B cell (primary cell): ENCODE measurements at regions not wholly inside any gene's neighbourhood (a gene's known extent, or its start where the extent isn't known, plus 50 kb on each side); places are given as distances from the start of the nearest gene placed in this dataset.

Experiments used
- ATAC-seq: fragments of 200-7000 bp; cut with Tn5 transposase; one replicate; pipeline ENCODE4 v1.10.0; 2021; ENCODE audit warnings: low read depth, mild to moderate bottlenecking, moderate number of reproducible peaks, moderate library complexity
- CTCF ChIA-PET: fragments of 350-600 bp; sonication (Branson Sonifier 250); formaldehyde crosslinking; loops from one replicate; lab custom pipeline; 2021; ENCODE audit warnings: antibody characterized with exemption, inconsistent platforms; lab: Charles Lee
- POLR2A ChIA-PET: fragments of 350-600 bp; sonication (Branson Sonifier 250); formaldehyde crosslinking; loops from one replicate; lab custom pipeline; 2021; ENCODE audit warnings: antibody characterized with exemption; lab: Charles Lee
- DNase-seq: peaks from one replicate; pipeline ENCODE4 v3.0.0; 2013
- H2AFZ ChIP-seq: 2 replicates; pipeline ENCODE4 v1.6.1; 2012; ENCODE audit warnings: mild to moderate bottlenecking, low read depth, low read length; ENCODE audit not compliant: insufficient read depth, poor library complexity, severe bottlenecking
- H3K27ac ChIP-seq, 2 donors: 1 replicate in 1 of 2; 2 replicates in 1 of 2; pipeline ENCODE4 v1.5.1; 2012 to 2013; ENCODE audit warnings: low read length in 2 of 2, mild to moderate bottlenecking in 2 of 2, moderate library complexity in 1 of 2
- H3K27me3 ChIP-seq, 4 experiments: fragments of 200-600 bp in 1 of 4; sonication (generic) in 1 of 4; replicated peaks in 1 of 4; 1 replicate in 2 of 4; 2 replicates in 2 of 4; pipeline versions ENCODE4 v1.6.1 to v1.7.0; 2013 to 2016; ENCODE audit warnings: low read length in 3 of 4, mild to moderate bottlenecking in 2 of 4, mixed read lengths in 1 of 4, moderate library complexity in 1 of 4; ENCODE audit not compliant: insufficient read depth in 4 of 4, control insufficient read depth in 3 of 4; ENCODE audit errors: control extremely low read depth in 1 of 4
- H3K36me3 ChIP-seq, 2 experiments: replicated peaks in 1 of 2; 1 replicate in 1 of 2; 2 replicates in 1 of 2; pipeline versions ENCODE4 v1.6.1 to v1.7.1; 2013; ENCODE audit warnings: low read length in 1 of 2; ENCODE audit not compliant: insufficient read depth in 2 of 2, control insufficient read depth in 1 of 2; ENCODE audit errors: control extremely low read depth in 1 of 2, extremely low read depth in 1 of 2
- H3K4me1 ChIP-seq, 2 donors: fragments of 200-600 bp in 1 of 2; sonication (generic) in 1 of 2; 1 replicate in 1 of 2; 2 replicates in 1 of 2; pipeline versions ENCODE4 v1.5.1 to v1.6.1; 2013 to 2017; ENCODE audit warnings: low read length in 2 of 2; ENCODE audit not compliant: control insufficient read depth in 2 of 2, insufficient read depth in 2 of 2
- H3K4me2 ChIP-seq: replicated peaks from 2 replicates; pipeline ENCODE3; 2012; ENCODE audit warnings: mild to moderate bottlenecking, low read depth, low read length; ENCODE audit not compliant: poor library complexity, severe bottlenecking
- H3K4me3 ChIP-seq, 5 experiments: fragments of 200-600 bp in 1 of 5; sonication (generic) in 1 of 5; 1 replicate in 3 of 5; 2 replicates in 2 of 5; pipeline versions ENCODE4 v1.5.1 to v1.7.0; 2011 to 2016; ENCODE audit warnings: low read length in 4 of 5, mild to moderate bottlenecking in 4 of 5, low read depth in 2 of 5, control low read depth in 1 of 5, moderate library complexity in 1 of 5; ENCODE audit not compliant: insufficient read depth in 1 of 5; ENCODE audit errors: control extremely low read depth in 1 of 5, extremely low read depth in 1 of 5
- H3K79me2 ChIP-seq: fragments of 200-600 bp; sonication (generic); one replicate; pipeline ENCODE4 v1.6.0; 2016; ENCODE audit warnings: low read length; ENCODE audit not compliant: control insufficient read depth, insufficient read depth
- H3K9ac ChIP-seq: fragments of 200-600 bp; sonication (generic); 2 replicates; pipeline ENCODE4 v1.6.1; 2017; ENCODE audit warnings: mild to moderate bottlenecking, low read length, moderate library complexity
- H3K9me3 ChIP-seq, 3 donors: one replicate each; pipeline versions ENCODE4 v1.6.1 to v1.7.1; 2013; ENCODE audit warnings: low read length in 2 of 3; ENCODE audit not compliant: control insufficient read depth in 2 of 3, insufficient read depth in 1 of 3; ENCODE audit errors: control extremely low read depth in 1 of 3
- H4K20me1 ChIP-seq: 2 replicates; pipeline ENCODE4 v1.6.0; 2012; ENCODE audit warnings: mild to moderate bottlenecking, low read length; ENCODE audit not compliant: insufficient read depth, control insufficient read depth, poor library complexity, severe bottlenecking
- H3K27ac Mint-ChIP-seq: one replicate; pipeline ENCODE4 v1.8.0; 2021; ENCODE audit warnings: mixed read lengths
- H3K27me3 Mint-ChIP-seq: one replicate; pipeline ENCODE4 v1.8.0; 2021; ENCODE audit warnings: mixed read lengths
- H3K4me1 Mint-ChIP-seq: one replicate; pipeline ENCODE4 v1.8.0; 2021; ENCODE audit warnings: mixed read lengths
- H3K4me3 Mint-ChIP-seq: one replicate; pipeline ENCODE4 v1.8.0; 2021; ENCODE audit warnings: mixed read lengths
- H3K9me3 Mint-ChIP-seq: one replicate; pipeline ENCODE4 v1.8.0; 2022; ENCODE audit warnings: mixed read lengths; ENCODE audit not compliant: insufficient read depth
- CTCF ChIP-seq: fragments of 200-600 bp; IDR thresholded peaks from one replicate; pipeline ENCODE4 v1.8.0; 2022; ENCODE audit warnings: antibody characterized with exemption, mild to moderate bottlenecking
- EZH2 ChIP-seq: IDR thresholded peaks from 2 replicates; pipeline ENCODE4 v1.6.1; 2012; ENCODE audit warnings: borderline replicate concordance, low read depth, mild to moderate bottlenecking, moderate library complexity, low read length; ENCODE audit not compliant: insufficient read depth, poor library complexity, severe bottlenecking
- WGBS: methylation state at CpG from one replicate; pipeline ENCODE4 v1.1.5; 2013; ENCODE audit warnings: missing lambda C conversion rate; ENCODE audit not compliant: insufficient coverage; 5-methylcytosine and 5-hydroxymethylcytosine counted together
- intact Hi-C: fragments of 100-400 bp; cut with micrococcal nuclease; formaldehyde crosslinking; loops from one replicate; pipeline ENCODE4 v1.10.0; 2022

GRCh38 chr2:61770746-61771145 is 83.1 kb downstream of the FAM161A start:
- Histone ChIP-seq H3K4me2 (no peak overlapping the region), H3K36me3 (no peaks in the 10 kb centered on the region), H3K79me2 (no peaks in the 10 kb centered on the region), H3K27ac (no peak overlapping the region), H3K27me3 (no peaks in the 10 kb centered on the region), H4K20me1 (no peaks in the 10 kb centered on the region), H2AFZ (no peak overlapping the region), H3K9me3 (peaks cover 0 to under 1% (median 0%) of the 10 kb centered on the region in 3 donors), H3K4me1 (peaks cover 7 to 11% of the 10 kb centered on the region in 2 donors), H3K4me3 (no peak overlapping the region), H3K9ac (no peak overlapping the region)
- DNase-seq: no peak
- no peak for TF ChIP-seq CTCF
- TF ChIP-seq EZH2: no peak
- H3K4me1 Mint-ChIP-seq: peaks cover 10% of the 10 kb centered on the region
- ATAC-seq: no peak
- H3K4me3 Mint-ChIP-seq: no peak overlapping the region
- H3K9me3 Mint-ChIP-seq: no peaks in the 10 kb centered on the region
- POLR2A ChIA-PET: no interaction called here
- no peak overlapping the region for H3K27ac Mint-ChIP-seq
- peaks cover 4% of the 10 kb centered on the region for H3K27me3 Mint-ChIP-seq
- CTCF ChIA-PET: interaction anchor here (0.7 kb wide), 1 partner anchor 753 kb away, joined by 5 read pairs; the partner anchor contains the start of gene PEX13
- intact Hi-C loops: no loop called here

- Histone ChIP-seq H3K27ac (no peak overlapping the region), H3K4me3 (no peak overlapping the region), H4K20me1 (no peaks in the 10 kb centered on the region), H2AFZ (no peak overlapping the region), H3K9ac (no peak overlapping the region), H3K4me2 (no peak overlapping the region), H3K36me3 (no peaks in the 10 kb centered on the region), H3K9me3 (peaks cover 0 to 4% (median 0%) of the 10 kb centered on the region in 3 donors), H3K4me1 (peaks cover 4 to 8% of the 10 kb centered on the region in 2 donors), H3K27me3 (no peaks in the 10 kb centered on the region), H3K79me2 (no peaks in the 10 kb centered on the region)
- H3K27ac Mint-ChIP-seq: no peak overlapping the region
- ChIA-PET CTCF (no interaction called here), POLR2A (no interaction called here)
- no peaks in the 10 kb centered on the region for H3K9me3 Mint-ChIP-seq
- TF ChIP-seq EZH2 (no peak), CTCF (no peak)
- H3K27me3 Mint-ChIP-seq: peaks cover 4% of the 10 kb centered on the region
- ATAC-seq (no peak), DNase-seq (no peak)
- intact Hi-C loops: no loop called here
- H3K4me1 Mint-ChIP-seq: peaks cover 7% of the 10 kb centered on the region
- WGBS: 69% methylated on average over 1 of the region's 1 CpG
- no peak overlapping the region for H3K4me3 Mint-ChIP-seq
Measured at GRCh38 chr2:61770298-61770697, 83.6 kb downstream of the FAM161A start.
